CD4-positive, alpha-beta T cell treated with Interleukin-12 subunit alpha and Interleukin-12 subunit beta, for 1 hour (primary cell): ENCODE measurements at regions not wholly inside any gene's neighbourhood (a gene's known extent, or its start where the extent isn't known, plus 50 kb on each side); places are given as distances from the start of the nearest gene placed in this dataset.

Experiments
- DNase-seq: peaks from one replicate; pipeline ENCODE4 v3.0.0-alpha.2; 2020

GRCh38 chr15:37794947-37795346 lies 139.5 kb upstream of the TMCO5A start:
- no peak for DNase-seq

GRCh38 chr15:37801529-37801928 lies 132.9 kb upstream of the TMCO5A start:
- no peak for DNase-seq

GRCh38 chr15:37806808-37807207 lies 127.6 kb upstream of the TMCO5A start:
- no peak for DNase-seq

GRCh38 chr15:37810381-37810780 lies 124.1 kb upstream of the TMCO5A start:
- DNase-seq = no peak

GRCh38 chr15:37813306-37813705 lies 121.1 kb upstream of the TMCO5A start:
- DNase-seq = no peak

GRCh38 chr15:37814847-37815515 lies 119.5 kb upstream of the TMCO5A start:
- DNase-seq = no peak

- no peak for DNase-seq
Measured at GRCh38 chr15:37818152-37818677, 116.2 kb upstream of the TMCO5A start.

- no peak for DNase-seq
Measured at GRCh38 chr15:37819191-37819590, 115.2 kb upstream of the TMCO5A start.

GRCh38 chr15:37820380-37821128 lies 113.9 kb upstream of the TMCO5A start:
- DNase-seq = no peak

GRCh38 chr15:37823601-37824275 lies 110.7 kb upstream of the TMCO5A start:
- DNase-seq = no peak

- no peak for DNase-seq
Measured at GRCh38 chr15:37824717-37825382, 109.6 kb upstream of the TMCO5A start.

GRCh38 chr15:37837276-37837675 lies 97.2 kb upstream of the TMCO5A start:
- DNase-seq = no peak

GRCh38 chr15:37847776-37848175 lies 86.7 kb upstream of the TMCO5A start:
- DNase-seq = no peak

GRCh38 chr15:37856109-37856508 lies 78.3 kb upstream of the TMCO5A start:
- DNase-seq = no peak

- DNase-seq = no peak
Measured at GRCh38 chr15:37860896-37861295, 73.5 kb upstream of the TMCO5A start.

- DNase-seq = no peak
Measured at GRCh38 chr15:37865687-37866086, 68.8 kb upstream of the TMCO5A start.

- DNase-seq = no peak
Measured at GRCh38 chr15:37870711-37871110, 63.7 kb upstream of the TMCO5A start.

GRCh38 chr15:37872661-37873060 lies 61.8 kb upstream of the TMCO5A start:
- no peak for DNase-seq

GRCh38 chr15:37873336-37873735 lies 61.1 kb upstream of the TMCO5A start:
- no peak for DNase-seq

GRCh38 chr15:37876900-37877299 lies 57.5 kb upstream of the TMCO5A start:
- no peak for DNase-seq

- no peak for DNase-seq
Measured at GRCh38 chr15:37877851-37878741, 56.3 kb upstream of the TMCO5A start.
